Lung (tissue), 11 donors: ENCODE measurements at regions not wholly inside any gene's neighbourhood (a gene's known extent, or its start where the extent isn't known, plus 50 kb on each side); places are given as distances from the start of the nearest gene placed in this dataset.

Experiments
- ATAC-seq: fragments of 200-7000 bp; cut with Tn5 transposase; one replicate; pipeline ENCODE4 v1.9.1; 2020; ENCODE audit warnings: moderate number of reproducible peaks; ENCODE audit not compliant: insufficient read depth, low FRiP score
- DNase-seq, 3 donors: peaks; one replicate each; pipeline ENCODE4 v3.0.0-alpha.2; 2013 to 2017
- H3K27ac ChIP-seq, 2 donors: one replicate each; pipeline ENCODE4 v1.5.1; 2013; ENCODE audit warnings: mild to moderate bottlenecking in 2 of 2, moderate library complexity in 2 of 2, control low read depth in 1 of 2, inconsistent platforms in 1 of 2, low read depth in 1 of 2, low read length in 1 of 2
- H3K27me3 ChIP-seq, 3 donors: one replicate each; pipeline ENCODE4 v1.5.1; 2013; ENCODE audit warnings: low read length in 2 of 3; ENCODE audit not compliant: control insufficient read depth in 3 of 3, insufficient read depth in 3 of 3
- H3K36me3 ChIP-seq, 4 donors: one replicate each; pipeline ENCODE4 v1.5.1; 2013; ENCODE audit warnings: low read length in 4 of 4, mild to moderate bottlenecking in 1 of 4, moderate library complexity in 1 of 4; ENCODE audit not compliant: control insufficient read depth in 4 of 4, insufficient read depth in 4 of 4
- H3K4me1 ChIP-seq, 5 donors: one replicate each; pipeline ENCODE4 v1.5.1; 2013; ENCODE audit warnings: low read length in 5 of 5, mild to moderate bottlenecking in 2 of 5, moderate library complexity in 1 of 5; ENCODE audit not compliant: control insufficient read depth in 5 of 5, insufficient read depth in 5 of 5
- H3K4me3 ChIP-seq: one replicate; pipeline ENCODE4 v1.5.1; 2013; ENCODE audit warnings: mild to moderate bottlenecking, control low read depth, moderate library complexity
- H3K9ac ChIP-seq, 2 donors: one replicate each; pipeline ENCODE4 v1.5.1; 2013; ENCODE audit warnings: low read length in 2 of 2, control low read depth in 1 of 2; ENCODE audit not compliant: insufficient read depth in 1 of 2
- H3K9me3 ChIP-seq, 4 donors: one replicate each; pipeline ENCODE4 v1.5.1; 2013; ENCODE audit warnings: low read length in 3 of 4, mild to moderate bottlenecking in 1 of 4, moderate library complexity in 1 of 4; ENCODE audit not compliant: control insufficient read depth in 4 of 4, insufficient read depth in 3 of 4
- WGBS, 2 donors: extraction: QIAGEN DNeasy Blood & Tissue Kit; methylation state at CpG; one replicate each; pipeline ENCODE4 v1.1.7; 2013; 5-methylcytosine and 5-hydroxymethylcytosine counted together
- TF ChIP-seq, protein P1 (sequence below): IDR thresholded peaks from 2 replicates; pipeline ENCODE4 v1.5.1; 2012; ENCODE audit warnings: mild to moderate bottlenecking; ENCODE audit errors: control extremely low read depth, extremely low read depth
- donor health status: control.
- donor health status: control.
- donor health status: Bipolar disorder and iron deficiency.
- donor health status: healthy.
- donor health status: DM: yes; HTN: yes; CAD: no.

DNA sequence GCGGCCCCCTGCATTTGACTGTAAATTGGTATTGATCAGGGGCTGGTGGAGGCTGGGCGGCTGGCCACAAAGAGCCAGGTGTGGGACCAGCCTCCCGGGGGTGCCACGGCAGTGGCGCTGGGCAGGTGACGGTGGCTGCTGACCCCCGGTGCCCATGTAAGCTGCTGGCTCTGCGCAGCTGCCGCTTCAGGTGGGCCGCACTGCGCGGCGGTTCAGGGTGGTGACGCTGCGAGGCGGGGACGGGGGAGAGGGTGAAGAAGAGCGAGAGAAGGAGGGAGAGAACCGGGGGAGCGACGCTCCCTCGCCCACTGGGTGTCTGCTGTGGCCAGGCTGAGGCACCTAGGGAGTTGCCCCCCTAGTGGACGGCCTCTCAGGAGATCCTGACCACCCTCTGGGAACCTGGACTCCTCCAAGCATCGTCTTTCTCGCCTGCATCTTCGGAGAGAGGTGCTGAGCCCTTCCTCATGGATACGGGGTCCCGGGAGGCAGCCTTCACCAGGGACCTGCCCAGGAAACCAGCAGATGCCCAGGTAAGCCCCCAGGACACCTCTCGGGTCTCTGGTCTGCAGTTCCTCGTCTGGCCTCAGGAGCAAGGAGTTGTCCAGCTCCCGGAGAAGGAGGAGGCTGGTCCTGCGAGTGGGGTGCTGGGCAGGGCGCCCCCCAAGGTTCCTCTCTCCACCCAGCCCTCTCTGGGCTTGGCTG lies 77.5 kb upstream of the GATA5 start:
- H3K27ac ChIP-seq: peak overlapping the region in 1 of 2 donors; percentile 85
- DNase-seq (no peak), ATAC-seq (no peak)
- no peaks in the 10 kb centered on the region for H3K36me3 ChIP-seq
- TF ChIP-seq, protein P1, sequence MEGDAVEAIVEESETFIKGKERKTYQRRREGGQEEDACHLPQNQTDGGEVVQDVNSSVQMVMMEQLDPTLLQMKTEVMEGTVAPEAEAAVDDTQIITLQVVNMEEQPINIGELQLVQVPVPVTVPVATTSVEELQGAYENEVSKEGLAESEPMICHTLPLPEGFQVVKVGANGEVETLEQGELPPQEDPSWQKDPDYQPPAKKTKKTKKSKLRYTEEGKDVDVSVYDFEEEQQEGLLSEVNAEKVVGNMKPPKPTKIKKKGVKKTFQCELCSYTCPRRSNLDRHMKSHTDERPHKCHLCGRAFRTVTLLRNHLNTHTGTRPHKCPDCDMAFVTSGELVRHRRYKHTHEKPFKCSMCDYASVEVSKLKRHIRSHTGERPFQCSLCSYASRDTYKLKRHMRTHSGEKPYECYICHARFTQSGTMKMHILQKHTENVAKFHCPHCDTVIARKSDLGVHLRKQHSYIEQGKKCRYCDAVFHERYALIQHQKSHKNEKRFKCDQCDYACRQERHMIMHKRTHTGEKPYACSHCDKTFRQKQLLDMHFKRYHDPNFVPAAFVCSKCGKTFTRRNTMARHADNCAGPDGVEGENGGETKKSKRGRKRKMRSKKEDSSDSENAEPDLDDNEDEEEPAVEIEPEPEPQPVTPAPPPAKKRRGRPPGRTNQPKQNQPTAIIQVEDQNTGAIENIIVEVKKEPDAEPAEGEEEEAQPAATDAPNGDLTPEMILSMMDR: no peak
- H3K9ac ChIP-seq: no peak overlapping the region
- 82 to 89% methylated on average over 33 of the region's 33 CpGs for WGBS, 2 donors
- peaks cover 0 to 1% (median 0%) of the 10 kb centered on the region in 4 donors for H3K9me3 ChIP-seq
- H3K4me3 ChIP-seq: no peak overlapping the region
- H3K4me1 ChIP-seq: peaks cover 0 to 22% (median 2%) of the 10 kb centered on the region in 5 donors
- H3K27me3 ChIP-seq: peaks cover 6 to 40% (median 13%) of the 10 kb centered on the region in 3 donors

DNA sequence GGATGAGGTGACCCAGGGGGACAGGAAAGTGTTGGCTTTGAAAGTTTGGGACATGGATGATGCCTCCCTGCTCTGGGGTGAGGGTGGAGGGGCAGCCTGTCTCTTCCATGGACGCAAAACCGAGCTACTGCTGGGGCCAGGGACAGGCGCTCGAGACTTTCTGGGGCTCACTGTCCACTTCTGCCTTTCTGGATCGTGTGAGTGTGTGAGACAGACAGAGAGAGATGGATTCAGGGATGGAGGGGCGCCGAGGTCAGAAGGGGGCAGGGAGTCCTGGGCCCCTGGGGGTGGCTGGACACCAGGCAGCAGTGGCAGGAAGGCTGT lies 78.0 kb upstream of the GATA5 start:
- TF ChIP-seq, protein P1: no peak
- 74 to 84% methylated on average over 7 of the region's 7 CpGs for WGBS, 2 donors
- peaks cover 0 to 1% (median 0%) of the 10 kb centered on the region in 4 donors for H3K9me3 ChIP-seq
- no peak overlapping the region for H3K4me3 ChIP-seq
- DNase-seq: no peak
- H3K36me3 ChIP-seq: no peaks in the 10 kb centered on the region
- peaks cover 0 to 22% (median 2%) of the 10 kb centered on the region in 5 donors for H3K4me1 ChIP-seq
- no peak for ATAC-seq
- H3K27ac ChIP-seq: peak overlapping the region in 1 of 2 donors; percentile 85
- H3K9ac ChIP-seq: no peak overlapping the region
- H3K27me3 ChIP-seq: peaks cover 6 to 45% (median 13%) of the 10 kb centered on the region in 3 donors

DNA sequence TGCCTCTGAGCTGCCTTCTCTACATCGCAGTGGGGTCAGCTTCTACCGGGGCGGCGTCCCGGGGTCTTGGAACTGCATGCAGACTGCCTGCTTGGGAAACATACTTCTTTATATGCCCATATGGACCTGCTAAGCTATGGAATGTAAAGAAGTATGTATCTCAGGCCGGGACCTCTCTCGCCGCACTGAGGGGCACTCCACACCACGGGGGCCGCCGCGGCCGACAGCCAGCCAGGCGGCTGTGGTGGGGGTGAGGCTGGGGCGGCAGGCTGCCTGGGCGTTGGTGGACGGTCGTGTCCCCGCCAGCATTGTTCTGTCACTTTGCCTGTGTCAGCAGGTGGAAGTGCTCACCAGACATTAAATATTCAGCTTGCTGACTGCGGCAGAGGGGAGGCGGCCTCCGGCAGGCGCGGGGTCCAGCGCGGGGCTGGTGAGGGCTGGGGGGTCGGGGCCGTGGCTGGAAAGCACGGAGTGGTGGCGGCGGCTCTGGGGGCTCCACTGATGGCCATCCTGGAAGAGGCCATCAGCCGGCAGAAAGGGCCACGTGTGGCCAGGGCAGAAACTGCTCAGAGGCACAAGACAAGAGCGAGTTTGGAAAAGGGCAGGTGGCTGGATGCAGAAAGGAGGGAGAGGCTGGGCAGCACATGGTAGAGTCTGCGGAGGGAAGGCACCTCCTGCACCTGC lies 78.6 kb upstream of the GATA5 start:
- Histone ChIP-seq H3K9ac (no peak overlapping the region), H3K4me3 (no peak overlapping the region), H3K9me3 (peaks cover 0 to 1% (median 0%) of the 10 kb centered on the region in 4 donors), H3K36me3 (no peaks in the 10 kb centered on the region), H3K4me1 (peaks cover 0 to 22% (median 2%) of the 10 kb centered on the region in 5 donors), H3K27me3 (peaks cover 6 to 51% (median 13%) of the 10 kb centered on the region in 3 donors), H3K27ac (peak overlapping the region in 1 of 2 donors; percentile 85)
- DNase-seq: peak in 2 of 3 donors; percentile 23 to 37
- WGBS, 2 donors: 46 to 74% methylated on average over 34 to 35 of the region's 35 CpGs
- ATAC-seq: no peak
- TF ChIP-seq, protein P1: no peak
